Loucy (cell line): ENCODE measurements at regions not wholly inside any gene's neighbourhood (a gene's known extent, or its start where the extent isn't known, plus 50 kb on each side); places are given as distances from the start of the nearest gene placed in this dataset.
A peak's percentile ranks its signal among the peaks of the same experiment; 100 is the strongest.

Experiments
- CTCF ChIP-seq: fragments of 200-600 bp; sonication (generic); conservative IDR thresholded peaks from 2 replicates; pipeline ENCODE4 v1.5.1; 2014; ENCODE audit warnings: mild to moderate bottlenecking, antibody characterized with exemption, low read length
- EZH2phosphoT487 ChIP-seq: fragments of 200-600 bp; IDR thresholded peaks from 2 replicates; pipeline ENCODE4 v1.6.1; 2018; ENCODE audit warnings: antibody characterized with exemption, mild to moderate bottlenecking, moderate library complexity, borderline replicate concordance

GRCh38 chr12:14138495-14138894 lies 157.1 kb upstream of the GRIN2B start:
- peak; percentile 58 for TF ChIP-seq CTCF
- TF ChIP-seq EZH2phosphoT487, result no peak
